ENCODE measurements at regions not wholly inside any gene's neighbourhood (a gene's known extent, or its start where the extent isn't known, plus 50 kb on each side); places are given as distances from the start of the nearest gene placed in this dataset.
A peak's percentile ranks its signal among the peaks of the same experiment; 100 is the strongest.

- no peak for ATAC-seq
- TF ChIP-seq ZFP3 (CRISPR knock-in tag; IDR thresholded peaks at IDR 0.05) (no peak), ISL1 (CRISPR knock-in tag; IDR thresholded peaks at IDR 0.05) (peak; percentile 48)
These were observed 806.2 kb upstream of the WWC1 start for GRCh38 chr5:167485061-167485774.

DNA sequence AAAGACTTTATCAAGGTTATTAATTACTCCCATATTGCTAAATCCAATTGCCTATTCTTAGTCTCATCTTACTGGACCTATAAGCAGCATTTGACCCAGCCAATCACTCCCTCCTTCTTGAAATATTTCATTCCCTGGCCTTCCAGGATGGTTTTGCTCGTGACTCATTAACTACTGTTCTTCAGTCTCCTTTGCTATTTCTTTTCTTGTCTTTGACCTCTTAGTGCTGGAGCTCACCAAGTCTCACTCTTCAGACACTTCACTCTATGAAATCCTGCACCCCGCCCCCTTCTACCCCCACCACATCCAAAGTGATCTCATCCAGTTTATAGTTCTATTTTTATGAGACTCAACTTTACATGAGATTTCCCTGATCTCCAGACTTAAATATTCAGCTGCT lies 803.1 kb upstream of the WWC1 start:
- TF ChIP-seq PPARA (CRISPR knock-in tag; IDR thresholded peaks at IDR 0.05; ENCODE audit: borderline replicate concordance): no peak
- TF ChIP-seq CSDC2 (CRISPR knock-in tag; IDR thresholded peaks at IDR 0.05): no peak
- TF ChIP-seq ZFP30 (CRISPR knock-in tag; IDR thresholded peaks at IDR 0.05): no peak
- no peak for TF ChIP-seq ESRRG (CRISPR knock-in tag; IDR thresholded peaks at IDR 0.05)
- TF ChIP-seq ZNF70 (CRISPR knock-in tag; IDR thresholded peaks at IDR 0.05): no peak
- no peak for TF ChIP-seq ISL1 (CRISPR knock-in tag; IDR thresholded peaks at IDR 0.05)
- TF ChIP-seq, protein P1, sequence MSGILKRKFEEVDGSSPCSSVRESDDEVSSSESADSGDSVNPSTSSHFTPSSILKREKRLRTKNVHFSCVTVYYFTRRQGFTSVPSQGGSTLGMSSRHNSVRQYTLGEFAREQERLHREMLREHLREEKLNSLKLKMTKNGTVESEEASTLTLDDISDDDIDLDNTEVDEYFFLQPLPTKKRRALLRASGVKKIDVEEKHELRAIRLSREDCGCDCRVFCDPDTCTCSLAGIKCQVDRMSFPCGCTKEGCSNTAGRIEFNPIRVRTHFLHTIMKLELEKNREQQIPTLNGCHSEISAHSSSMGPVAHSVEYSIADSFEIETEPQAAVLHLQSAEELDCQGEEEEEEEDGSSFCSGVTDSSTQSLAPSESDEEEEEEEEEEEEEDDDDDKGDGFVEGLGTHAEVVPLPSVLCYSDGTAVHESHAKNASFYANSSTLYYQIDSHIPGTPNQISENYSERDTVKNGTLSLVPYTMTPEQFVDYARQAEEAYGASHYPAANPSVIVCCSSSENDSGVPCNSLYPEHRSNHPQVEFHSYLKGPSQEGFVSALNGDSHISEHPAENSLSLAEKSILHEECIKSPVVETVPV (CRISPR knock-in tag; IDR thresholded peaks at IDR 0.05): no peak
- TF ChIP-seq BACH2 (CRISPR knock-in tag; IDR thresholded peaks at IDR 0.05; ENCODE audit: borderline replicate concordance): no peak
- TF ChIP-seq ARNTL (CRISPR knock-in tag; IDR thresholded peaks at IDR 0.05; ENCODE audit: borderline replicate concordance, low read depth): no peak
- TF ChIP-seq TOX (CRISPR knock-in tag; IDR thresholded peaks at IDR 0.05; ENCODE audit: borderline replicate concordance): no peak
- no peak for TF ChIP-seq SNAI2 (CRISPR knock-in tag; IDR thresholded peaks at IDR 0.05)
- no peak for TF ChIP-seq GLIS3 (CRISPR knock-in tag; IDR thresholded peaks at IDR 0.05)
- no peak for TF ChIP-seq ZNF8 (CRISPR knock-in tag; IDR thresholded peaks at IDR 0.05)
- TF ChIP-seq ZFP3 (CRISPR knock-in tag; IDR thresholded peaks at IDR 0.05): no peak
- TF ChIP-seq RARB (CRISPR knock-in tag; IDR thresholded peaks at IDR 0.05): no peak
- no peak for TF ChIP-seq ZC3H10 (CRISPR knock-in tag; IDR thresholded peaks at IDR 0.05)
- no peak for TF ChIP-seq TSHZ2 (CRISPR knock-in tag; IDR thresholded peaks at IDR 0.05)
- TF ChIP-seq TCF4 (CRISPR knock-in tag; IDR thresholded peaks at IDR 0.05; ENCODE audit: borderline replicate concordance): no peak
- no peak for TF ChIP-seq CREB5 (CRISPR knock-in tag; IDR thresholded peaks at IDR 0.05; ENCODE audit: low read depth)
- no peak for ATAC-seq

GRCh38 chr5:167489202-167489601 lies 802.2 kb upstream of the WWC1 start:
- no peak for TF ChIP-seq ARNTL (CRISPR knock-in tag; IDR thresholded peaks at IDR 0.05; ENCODE audit: borderline replicate concordance, low read depth)
- no peak for TF ChIP-seq OSR1 (CRISPR knock-in tag; IDR thresholded peaks at IDR 0.05)
- no peak for TF ChIP-seq TSHZ2 (CRISPR knock-in tag; IDR thresholded peaks at IDR 0.05)
- TF ChIP-seq, protein P1 (CRISPR knock-in tag; IDR thresholded peaks at IDR 0.05): no peak
- no peak for TF ChIP-seq ZFP3 (CRISPR knock-in tag; IDR thresholded peaks at IDR 0.05)
- no peak for TF ChIP-seq CSDC2 (CRISPR knock-in tag; IDR thresholded peaks at IDR 0.05)
- TF ChIP-seq ZFP30 (CRISPR knock-in tag; IDR thresholded peaks at IDR 0.05): no peak
- no peak for TF ChIP-seq TOX (CRISPR knock-in tag; IDR thresholded peaks at IDR 0.05; ENCODE audit: borderline replicate concordance)
- no peak for TF ChIP-seq ISL1 (CRISPR knock-in tag; IDR thresholded peaks at IDR 0.05)
- TF ChIP-seq, protein P2, sequence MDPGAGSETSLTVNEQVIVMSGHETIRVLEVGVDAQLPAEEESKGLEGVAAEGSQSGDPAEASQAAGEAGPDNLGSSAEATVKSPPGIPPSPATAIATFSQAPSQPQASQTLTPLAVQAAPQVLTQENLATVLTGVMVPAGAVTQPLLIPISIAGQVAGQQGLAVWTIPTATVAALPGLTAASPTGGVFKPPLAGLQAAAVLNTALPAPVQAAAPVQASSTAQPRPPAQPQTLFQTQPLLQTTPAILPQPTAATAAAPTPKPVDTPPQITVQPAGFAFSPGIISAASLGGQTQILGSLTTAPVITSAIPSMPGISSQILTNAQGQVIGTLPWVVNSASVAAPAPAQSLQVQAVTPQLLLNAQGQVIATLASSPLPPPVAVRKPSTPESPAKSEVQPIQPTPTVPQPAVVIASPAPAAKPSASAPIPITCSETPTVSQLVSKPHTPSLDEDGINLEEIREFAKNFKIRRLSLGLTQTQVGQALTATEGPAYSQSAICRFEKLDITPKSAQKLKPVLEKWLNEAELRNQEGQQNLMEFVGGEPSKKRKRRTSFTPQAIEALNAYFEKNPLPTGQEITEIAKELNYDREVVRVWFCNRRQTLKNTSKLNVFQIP (CRISPR knock-in tag; IDR thresholded peaks at IDR 0.05; ENCODE audit: borderline replicate concordance, low read depth): no peak
- no peak for TF ChIP-seq ZNF70 (CRISPR knock-in tag; IDR thresholded peaks at IDR 0.05)
- TF ChIP-seq RARB (CRISPR knock-in tag; IDR thresholded peaks at IDR 0.05): no peak
- no peak for TF ChIP-seq SNAI2 (CRISPR knock-in tag; IDR thresholded peaks at IDR 0.05)
- TF ChIP-seq ZNF565 (CRISPR knock-in tag; conservative IDR thresholded peaks at IDR 0.05; ENCODE audit: low read depth): no peak
- no peak for TF ChIP-seq ZC3H10 (CRISPR knock-in tag; IDR thresholded peaks at IDR 0.05)
- no peak for TF ChIP-seq ESRRG (CRISPR knock-in tag; IDR thresholded peaks at IDR 0.05)
- TF ChIP-seq TCF4 (CRISPR knock-in tag; IDR thresholded peaks at IDR 0.05; ENCODE audit: borderline replicate concordance): no peak
- ATAC-seq: no peak

All from SK-N-SH treated with all-trans-retinoic acid at 6 μM for 48 hours (cell line).